ENCODE measurements at regions not wholly inside any gene's neighbourhood (a gene's known extent, or its start where the extent isn't known, plus 50 kb on each side); places are given as distances from the start of the nearest gene placed in this dataset.

DNA sequence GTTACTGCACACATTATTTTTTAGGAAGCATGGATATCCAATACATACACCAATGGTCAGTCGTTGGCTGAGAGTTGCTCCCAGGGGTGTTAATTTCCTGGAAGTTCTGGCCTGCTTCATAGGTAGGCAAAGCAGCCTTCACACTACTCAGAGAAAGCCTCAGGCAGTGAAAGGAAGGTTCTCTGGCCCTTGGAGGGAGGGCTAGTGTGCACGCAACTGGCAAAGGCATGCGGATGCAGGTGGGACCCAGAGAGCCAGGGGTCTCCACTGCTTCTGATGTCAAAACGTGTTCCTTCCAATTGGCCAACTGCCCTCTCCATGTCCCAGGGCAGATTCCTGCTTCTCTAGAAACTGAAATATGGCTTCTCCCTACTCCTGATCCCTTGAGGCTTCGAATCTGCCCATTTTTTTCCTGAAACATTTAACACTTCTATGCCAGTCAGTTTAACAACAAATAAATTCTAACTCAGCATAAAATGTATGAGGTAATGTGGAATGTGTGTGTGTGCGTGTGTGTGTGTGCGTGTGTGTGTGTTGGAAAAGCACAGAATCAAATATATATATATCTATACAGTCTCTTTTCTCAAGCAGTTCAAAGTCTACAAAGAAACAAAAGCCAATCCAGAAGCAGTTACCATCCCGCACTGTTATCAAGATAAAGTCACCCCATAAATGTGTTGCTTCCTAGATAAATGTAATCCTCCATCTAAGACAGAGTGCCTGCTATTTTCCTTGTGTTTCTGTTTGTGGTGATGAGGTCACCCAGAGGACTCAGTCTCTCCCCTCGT is 94.0 kb upstream of the HIVEP1 start (continued):
- peak; percentile 74 for TF ChIP-seq OSR2 (tag by site-specific recombination; IDR thresholded peaks at IDR 0.05)
- no peak for TF ChIP-seq HOXD13 (CRISPR knock-in tag; IDR thresholded peaks at IDR 0.05; ENCODE audit: borderline replicate concordance)
- peak; percentile 46; the same call in 1 of the 2 replicates for TF ChIP-seq PRDM4 (tag by site-specific recombination; IDR thresholded peaks at IDR 0.05)
- no peak for TF ChIP-seq ZNF747 (tag by site-specific recombination; IDR thresholded peaks at IDR 0.05)
- no peak for TF ChIP-seq ZNF514 (tag by site-specific recombination; IDR thresholded peaks at IDR 0.05)
- TF ChIP-seq PRDM1 (tag by site-specific recombination; IDR thresholded peaks at IDR 0.05), result 0 out of 2 replicates have a peak, but pooled peaks have one; percentile 15
- TF ChIP-seq ZEB2 (tag by site-specific recombination; IDR thresholded peaks at IDR 0.05), result peak; percentile 61; the same call in 1 of the 2 replicates
- TF ChIP-seq, protein P1, sequence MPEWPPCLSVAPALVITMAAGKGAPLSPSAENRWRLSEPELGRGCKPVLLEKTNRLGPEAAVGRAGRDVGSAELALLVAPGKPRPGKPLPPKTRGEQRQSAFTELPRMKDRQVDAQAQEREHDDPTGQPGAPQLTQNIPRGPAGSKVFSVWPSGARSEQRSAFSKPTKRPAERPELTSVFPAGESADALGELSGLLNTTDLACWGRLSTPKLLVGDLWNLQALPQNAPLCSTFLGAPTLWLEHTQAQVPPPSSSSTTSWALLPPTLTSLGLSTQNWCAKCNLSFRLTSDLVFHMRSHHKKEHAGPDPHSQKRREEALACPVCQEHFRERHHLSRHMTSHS (tag by site-specific recombination; IDR thresholded peaks at IDR 0.05), result no peak
- TF ChIP-seq FEZF1 (tag by site-specific recombination; IDR thresholded peaks at IDR 0.05), result peak; percentile 38; the same call in 1 of the 2 replicates
- TF ChIP-seq, protein P2, sequence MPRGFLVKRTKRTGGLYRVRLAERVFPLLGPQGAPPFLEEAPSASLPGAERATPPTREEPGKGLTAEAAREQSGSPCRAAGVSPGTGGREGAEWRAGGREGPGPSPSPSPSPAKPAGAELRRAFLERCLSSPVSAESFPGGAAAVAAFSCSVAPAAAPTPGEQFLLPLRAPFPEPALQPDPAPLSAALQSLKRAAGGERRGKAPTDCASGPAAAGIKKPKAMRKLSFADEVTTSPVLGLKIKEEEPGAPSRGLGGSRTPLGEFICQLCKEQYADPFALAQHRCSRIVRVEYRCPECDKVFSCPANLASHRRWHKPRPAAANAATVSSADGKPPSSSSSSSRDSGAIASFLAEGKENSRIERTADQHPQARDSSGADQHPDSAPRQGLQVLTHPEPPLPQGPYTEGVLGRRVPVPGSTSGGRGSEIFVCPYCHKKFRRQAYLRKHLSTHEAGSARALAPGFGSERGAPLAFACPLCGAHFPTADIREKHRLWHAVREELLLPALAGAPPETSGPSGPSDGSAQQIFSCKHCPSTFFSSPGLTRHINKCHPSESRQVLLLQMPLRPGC (tag by site-specific recombination; IDR thresholded peaks at IDR 0.05), result peak; percentile 22; the same call in 1 of the 2 replicates
- TF ChIP-seq ZXDB (tag by site-specific recombination; IDR thresholded peaks at IDR 0.05), result peak; percentile 68; the same call in 1 of the 2 replicates
- TF ChIP-seq ZNF580 (tag by site-specific recombination; IDR thresholded peaks at IDR 0.05), result 0 out of 2 replicates have a peak, but pooled peaks have one; percentile 62
- peak; percentile 43; the same call in 1 of the 2 replicates for TF ChIP-seq ZBTB48 (tag by site-specific recombination; IDR thresholded peaks at IDR 0.05)
- no peak for TF ChIP-seq ZNF658 (tag by site-specific recombination; IDR thresholded peaks at IDR 0.05)
- no peak for TF ChIP-seq ZNF140 (tag by site-specific recombination; IDR thresholded peaks at IDR 0.05)
- 0 out of 2 replicates have a peak, but pooled peaks have one; percentile 37 for TF ChIP-seq ZBTB17 (tag by site-specific recombination; IDR thresholded peaks at IDR 0.05)
- peak; percentile 57 for TF ChIP-seq ZNF843 (tag by site-specific recombination; IDR thresholded peaks at IDR 0.05)
- peak; percentile 87 for TF ChIP-seq ZNF629 (tag by site-specific recombination; IDR thresholded peaks at IDR 0.05)
- TF ChIP-seq PRDM6 (tag by site-specific recombination; IDR thresholded peaks at IDR 0.05), result no peak; the same call in 1 of the 2 replicates
- TF ChIP-seq ZNF274 (IDR thresholded peaks at IDR 0.05; ENCODE audit: low read length), result no peak
- TF ChIP-seq ZNF274 (tag by site-specific recombination; IDR thresholded peaks at IDR 0.05; ENCODE audit: borderline replicate concordance), result no peak
- TF ChIP-seq GFI1B (tag by site-specific recombination; IDR thresholded peaks at IDR 0.05), result 0 out of 2 replicates have a peak, but pooled peaks have one; percentile 32
- TF ChIP-seq ZNF660 (tag by site-specific recombination; IDR thresholded peaks at IDR 0.05), result peak; percentile 69; the same call in 1 of the 2 replicates
- peak; percentile 75 for TF ChIP-seq ZNF366 (tag by site-specific recombination; conservative IDR thresholded peaks at IDR 0.05)
- TF ChIP-seq, protein P3, sequence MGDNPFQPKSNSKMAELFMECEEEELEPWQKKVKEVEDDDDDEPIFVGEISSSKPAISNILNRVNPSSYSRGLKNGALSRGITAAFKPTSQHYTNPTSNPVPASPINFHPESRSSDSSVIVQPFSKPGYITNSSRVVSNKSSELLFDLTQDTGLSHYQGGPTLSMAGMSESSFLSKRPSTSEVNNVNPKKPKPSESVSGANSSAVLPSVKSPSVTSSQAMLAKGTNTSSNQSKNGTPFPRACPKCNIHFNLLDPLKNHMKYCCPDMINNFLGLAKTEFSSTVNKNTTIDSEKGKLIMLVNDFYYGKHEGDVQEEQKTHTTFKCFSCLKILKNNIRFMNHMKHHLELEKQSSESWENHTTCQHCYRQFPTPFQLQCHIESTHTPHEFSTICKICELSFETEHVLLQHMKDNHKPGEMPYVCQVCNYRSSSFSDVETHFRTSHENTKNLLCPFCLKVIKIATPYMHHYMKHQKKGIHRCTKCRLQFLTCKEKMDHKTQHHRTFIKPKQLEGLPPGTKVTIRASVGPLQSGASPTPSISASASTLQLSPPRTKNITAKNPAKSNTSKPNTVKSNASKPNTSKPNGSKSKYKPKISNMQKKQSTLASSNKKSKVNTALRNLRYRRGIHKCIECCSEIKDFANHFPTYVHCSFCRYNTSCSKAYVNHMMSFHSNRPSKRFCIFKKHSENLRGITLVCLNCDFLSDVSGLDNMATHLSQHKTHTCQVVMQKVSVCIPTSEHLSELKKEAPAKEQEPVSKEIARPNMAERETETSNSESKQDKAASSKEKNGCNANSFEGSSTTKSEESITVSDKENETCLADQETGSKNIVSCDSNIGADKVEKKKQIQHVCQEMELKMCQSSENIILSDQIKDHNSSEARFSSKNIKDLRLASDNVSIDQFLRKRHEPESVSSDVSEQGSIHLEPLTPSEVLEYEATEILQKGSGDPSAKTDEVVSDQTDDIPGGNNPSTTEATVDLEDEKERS (tag by site-specific recombination; IDR thresholded peaks at IDR 0.05), result peak; percentile 14; the same call in 1 of the 2 replicates
- TF ChIP-seq, protein P4, sequence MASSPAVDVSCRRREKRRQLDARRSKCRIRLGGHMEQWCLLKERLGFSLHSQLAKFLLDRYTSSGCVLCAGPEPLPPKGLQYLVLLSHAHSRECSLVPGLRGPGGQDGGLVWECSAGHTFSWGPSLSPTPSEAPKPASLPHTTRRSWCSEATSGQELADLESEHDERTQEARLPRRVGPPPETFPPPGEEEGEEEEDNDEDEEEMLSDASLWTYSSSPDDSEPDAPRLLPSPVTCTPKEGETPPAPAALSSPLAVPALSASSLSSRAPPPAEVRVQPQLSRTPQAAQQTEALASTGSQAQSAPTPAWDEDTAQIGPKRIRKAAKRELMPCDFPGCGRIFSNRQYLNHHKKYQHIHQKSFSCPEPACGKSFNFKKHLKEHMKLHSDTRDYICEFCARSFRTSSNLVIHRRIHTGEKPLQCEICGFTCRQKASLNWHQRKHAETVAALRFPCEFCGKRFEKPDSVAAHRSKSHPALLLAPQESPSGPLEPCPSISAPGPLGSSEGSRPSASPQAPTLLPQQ (tag by site-specific recombination; IDR thresholded peaks at IDR 0.05), result peak; percentile 77; the same call in 1 of the 2 replicates
